Pancreas (tissue), 10 donors: ENCODE measurements at regions not wholly inside any gene's neighbourhood (a gene's known extent, or its start where the extent isn't known, plus 50 kb on each side); places are given as distances from the start of the nearest gene placed in this dataset.

Experiments used
- ATAC-seq, 4 donors: fragments of 200-7000 bp; cut with Tn5 transposase; one replicate each; pipeline versions ENCODE4 v1.8.0 to v1.9.1; 2020; ENCODE audit warnings: mild to moderate bottlenecking in 4 of 4, moderate library complexity in 4 of 4
- DNase-seq, 6 donors: peaks; one replicate each; pipeline ENCODE4 v3.0.0-alpha.2; 2020
- FAIRE-seq: peaks from 2 replicates; lab custom pipeline; 2012; peaks lifted over from hg19 to GRCh38; lab: Jason Lieb, UNC
- H3K27ac ChIP-seq, 4 donors: fragments of 200-600 bp; sonication (generic); 1 replicate in 3 of 4; 2 replicates in 1 of 4; pipeline versions ENCODE4 v1.5.0 to v1.8.0; 2020
- H3K27me3 ChIP-seq, 4 donors: fragments of 200-600 bp; one replicate each; pipeline ENCODE4 v1.8.0; 2021
- H3K36me3 ChIP-seq, 3 donors: fragments of 200-600 bp; sonication (generic) in 1 of 3; one replicate each; pipeline versions ENCODE4 v1.5.0 to v1.8.0; 2020 to 2021
- H3K4me1 ChIP-seq, 3 donors: fragments of 200-600 bp; one replicate each; pipeline ENCODE4 v1.8.0; 2021
- H3K4me3 ChIP-seq, 4 donors: fragments of 200-600 bp; sonication (generic) in 2 of 4; one replicate each; pipeline versions ENCODE4 v1.5.0 to v1.8.0; 2020 to 2021
- H3K9me3 ChIP-seq, 4 donors: fragments of 200-600 bp; one replicate each; pipeline ENCODE4 v1.8.0; 2021
- CTCF ChIP-seq, 4 donors: fragments of 200-600 bp; sonication (generic) in 3 of 4; IDR thresholded peaks; one replicate each; pipeline versions ENCODE4 v1.5.0 to v1.8.0; 2021; ENCODE audit warnings: antibody characterized with exemption in 4 of 4
- WGBS, 2 donors: extraction: QIAGEN DNeasy Blood & Tissue Kit; methylation state at CpG; one replicate each; pipeline ENCODE4 v1.1.7; 2013; 5-methylcytosine and 5-hydroxymethylcytosine counted together
- intact Hi-C, 3 donors: fragments of 100-400 bp; cut with DNase I; formaldehyde crosslinking; loops; one replicate each; pipeline versions ENCODE4 v1.11.1 to v1.14.2; 2022
- donor health status: healthy with polysubstance abuse.
- donor health status: DM: no; HTN: no; CAD: no; lungs with moderate emphysema.
- donor health status: DM: no; HTN: no; CAD: no.
- donor health status: control.
- donor health status: control.
- donor health status: Bipolar disorder and iron deficiency.
- donor health status: DM: yes; HTN: yes; CAD: no.
- donor health status: DM: no; HTN: no; CAD: no.
- donor health status: DM: no; HTN: no; CAD: no.
- donor health status: DM: yes; HTN: yes; CAD: no.

- DNase-seq (no peak), ATAC-seq (no peak), FAIRE-seq (no peak)
- Histone ChIP-seq H3K4me1 (no peaks in the 10 kb centered on the region), H3K27me3 (peaks cover 0 to 4% (median 1%) of the 10 kb centered on the region in 4 donors), H3K9me3 (no peaks in the 10 kb centered on the region), H3K36me3 (no peaks in the 10 kb centered on the region), H3K4me3 (no peak overlapping the region), H3K27ac (no peak overlapping the region)
- no peak for TF ChIP-seq CTCF (IDR thresholded peaks at IDR 0.05)
- intact Hi-C loops, result no loop called here
- WGBS, 2 donors, result 43 to 47% methylated on average over 5 of the region's 5 CpGs
These were observed 923.6 kb upstream of the TENM3 start for GRCh38 chr4:181319629-181320028.

- TF ChIP-seq CTCF (IDR thresholded peaks at IDR 0.05), result no peak
- ATAC-seq, result no peak
- DNase-seq, result no peak
- no peaks in the 10 kb centered on the region for H3K4me1 ChIP-seq
- H3K36me3 ChIP-seq, result no peaks in the 10 kb centered on the region
- H3K4me3 ChIP-seq, result no peak overlapping the region
- no peaks in the 10 kb centered on the region for H3K27me3 ChIP-seq
- FAIRE-seq, result no peak
- intact Hi-C loops, result no loop called here
- H3K9me3 ChIP-seq, result no peaks in the 10 kb centered on the region
- WGBS, 2 donors, result 39 to 50% methylated on average over 2 of the region's 2 CpGs
- no peak overlapping the region for H3K27ac ChIP-seq
These were observed 920.1 kb upstream of the TENM3 start for GRCh38 chr4:181323061-181323460.

- no peaks in the 10 kb centered on the region for H3K27me3 ChIP-seq
- no peak for TF ChIP-seq CTCF (IDR thresholded peaks at IDR 0.05)
- H3K4me1 ChIP-seq, result no peaks in the 10 kb centered on the region
- H3K9me3 ChIP-seq, result no peaks in the 10 kb centered on the region
- intact Hi-C loops, result no loop called here
- H3K4me3 ChIP-seq, result no peak overlapping the region
- no peaks in the 10 kb centered on the region for H3K36me3 ChIP-seq
- no peak for DNase-seq
- ATAC-seq, result no peak
- no peak overlapping the region for H3K27ac ChIP-seq
- FAIRE-seq, result no peak
- WGBS, 2 donors, result 25 to 38% methylated on average over 4 of the region's 4 CpGs
These were observed 912.5 kb upstream of the TENM3 start for GRCh38 chr4:181330654-181331201.

GRCh38 chr4:181331214-181331613 is 912.0 kb upstream of the TENM3 start:
- WGBS, 2 donors, result 5 to 13% methylated on average over 1 of the region's 1 CpG
- DNase-seq (no peak), ATAC-seq (no peak), FAIRE-seq (no peak)
- Histone ChIP-seq H3K9me3 (no peaks in the 10 kb centered on the region), H3K4me3 (no peak overlapping the region), H3K36me3 (no peaks in the 10 kb centered on the region), H3K27me3 (no peaks in the 10 kb centered on the region), H3K4me1 (no peaks in the 10 kb centered on the region), H3K27ac (no peak overlapping the region)
- intact Hi-C loops, result no loop called here
- no peak for TF ChIP-seq CTCF (IDR thresholded peaks at IDR 0.05)

GRCh38 chr4:181345931-181346330 is 897.3 kb upstream of the TENM3 start:
- H3K4me3 ChIP-seq, result no peak overlapping the region
- no peak overlapping the region for H3K27ac ChIP-seq
- no peaks in the 10 kb centered on the region for H3K9me3 ChIP-seq
- TF ChIP-seq CTCF (IDR thresholded peaks at IDR 0.05), result no peak
- no peaks in the 10 kb centered on the region for H3K36me3 ChIP-seq
- FAIRE-seq (no peak), DNase-seq (no peak), ATAC-seq (no peak)
- intact Hi-C loops, result no loop called here
- no peaks in the 10 kb centered on the region for H3K4me1 ChIP-seq
- H3K27me3 ChIP-seq, result no peaks in the 10 kb centered on the region
